KMS-11 (cell line): ENCODE measurements at regions not wholly inside any gene's neighbourhood (a gene's known extent, or its start where the extent isn't known, plus 50 kb on each side); places are given as distances from the start of the nearest gene placed in this dataset.

Source experiments
- H2AFZ ChIP-seq: fragments of 200-600 bp; sonication (generic); 2 replicates; pipeline ENCODE4 v1.6.1; 2016; ENCODE audit warnings: antibody characterized with exemption, mixed run types, low read depth
- H3K27ac ChIP-seq: fragments of 200-600 bp; sonication (generic); 2 replicates; pipeline ENCODE4 v1.6.1; 2016; ENCODE audit warnings: mild to moderate bottlenecking, mixed run types
- H3K27me3 ChIP-seq: fragments of 200-600 bp; sonication (generic); 2 replicates; pipeline ENCODE4 v1.6.1; 2017; ENCODE audit warnings: mild to moderate bottlenecking, low read depth, mixed run types, moderate library complexity; ENCODE audit not compliant: insufficient read depth
- H3K36me3 ChIP-seq: fragments of 200-600 bp; sonication (generic); 2 replicates; pipeline ENCODE4 v1.6.1; 2017; ENCODE audit warnings: mild to moderate bottlenecking, mixed run types; ENCODE audit not compliant: insufficient read depth
- H3K4me1 ChIP-seq: fragments of 200-600 bp; sonication (generic); 2 replicates; pipeline ENCODE4 v1.6.1; 2016; ENCODE audit warnings: mild to moderate bottlenecking, low read depth, mixed run types; ENCODE audit not compliant: poor library complexity, severe bottlenecking
- H3K4me2 ChIP-seq: fragments of 200-600 bp; sonication (generic); 2 replicates; pipeline ENCODE4 v1.7.0; 2016; ENCODE audit warnings: mild to moderate bottlenecking, mixed run types
- H3K4me3 ChIP-seq: fragments of 200-600 bp; sonication (generic); IDR thresholded peaks from 2 replicates; pipeline ENCODE4 v1.6.1; 2017; ENCODE audit warnings: low read depth, low read length, mixed read lengths; ENCODE audit not compliant: insufficient read depth
- H3K79me2 ChIP-seq: fragments of 200-600 bp; sonication (generic); 2 replicates; pipeline ENCODE4 v1.6.1; 2016; ENCODE audit warnings: low read depth, mixed run types; ENCODE audit not compliant: insufficient read depth
- H3K9ac ChIP-seq: fragments of 200-600 bp; sonication (generic); 2 replicates; pipeline ENCODE4 v1.6.1; 2016; ENCODE audit warnings: mild to moderate bottlenecking, mixed run types
- H4K20me1 ChIP-seq: fragments of 200-600 bp; sonication (generic); 2 replicates; pipeline ENCODE4 v1.6.1; 2016; ENCODE audit warnings: mild to moderate bottlenecking, mixed run types; ENCODE audit not compliant: insufficient read depth
- CTCF ChIP-seq: fragments of 200-600 bp; sonication (generic); conservative IDR thresholded peaks from 2 replicates; pipeline ENCODE4 v1.6.1; 2017; ENCODE audit warnings: low read depth, mild to moderate bottlenecking, antibody characterized with exemption, low read length, moderate library complexity, mixed read lengths

DNA sequence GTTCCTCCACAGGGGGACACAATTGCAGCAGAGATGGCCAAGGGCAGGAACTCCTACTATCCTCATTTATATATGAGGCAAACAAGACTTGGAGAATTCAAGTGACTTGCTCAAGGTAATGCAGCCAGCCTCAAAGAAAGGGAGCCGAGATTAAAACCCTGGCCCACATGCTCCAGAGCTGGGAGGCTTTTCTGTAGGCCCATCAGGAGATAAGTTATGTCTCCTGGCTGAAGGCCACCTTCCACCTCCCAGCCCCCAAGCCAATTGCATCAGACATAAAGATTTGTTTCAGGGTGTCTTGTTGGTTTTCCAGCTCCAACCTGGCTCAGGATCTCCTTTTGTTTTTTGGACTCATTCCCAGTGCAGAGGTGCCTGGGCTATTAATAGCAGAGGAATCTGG, 59.5 kb downstream of the SMIM38 start:
- Histone ChIP-seq H3K27me3 (peaks cover 16% of the 10 kb centered on the region), H3K36me3 (no peaks in the 10 kb centered on the region), H3K27ac (no peak overlapping the region), H4K20me1 (no peaks in the 10 kb centered on the region), H3K4me2 (no peak overlapping the region), H3K4me3 (no peak overlapping the region), H3K9ac (no peak overlapping the region), H3K4me1 (no peaks in the 10 kb centered on the region), H2AFZ (no peak overlapping the region), H3K79me2 (no peaks in the 10 kb centered on the region)
- TF ChIP-seq CTCF, result no peak

DNA sequence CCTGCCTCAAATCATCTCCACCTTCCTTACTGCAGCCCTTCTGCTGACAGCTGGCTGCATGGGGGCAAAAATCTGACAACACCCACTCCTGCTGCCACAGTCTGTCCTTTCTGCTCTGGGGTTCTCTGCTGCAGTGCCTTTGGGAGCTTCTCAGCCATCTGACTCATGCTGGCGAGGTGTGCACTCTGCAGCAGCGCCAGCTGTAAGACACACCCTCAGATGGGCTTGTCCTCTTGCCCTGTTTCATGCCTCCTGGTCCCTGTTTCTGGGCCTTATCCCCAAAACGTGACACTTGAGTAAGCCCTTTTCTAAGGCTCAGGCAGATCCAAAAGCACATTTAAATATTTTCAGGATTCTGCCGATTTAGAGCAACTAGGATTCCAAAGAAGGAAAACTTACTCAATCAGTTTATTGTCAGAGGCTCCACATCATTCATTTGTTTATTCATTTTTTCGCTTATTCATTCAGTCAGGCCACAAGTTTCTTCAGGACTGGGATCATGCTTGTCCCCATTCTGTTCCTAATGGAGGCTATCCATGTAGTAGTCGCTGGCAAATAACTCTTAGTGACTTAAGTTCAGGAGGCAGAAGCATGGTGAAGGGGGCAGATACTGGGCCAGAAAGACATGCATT, 60.2 kb downstream of the SMIM38 start:
- Histone ChIP-seq H2AFZ (no peak overlapping the region), H3K79me2 (no peaks in the 10 kb centered on the region), H3K27me3 (peaks cover 22% of the 10 kb centered on the region), H3K4me2 (no peak overlapping the region), H3K4me3 (no peak overlapping the region), H3K27ac (no peak overlapping the region), H3K9ac (no peak overlapping the region), H4K20me1 (no peaks in the 10 kb centered on the region), H3K36me3 (no peaks in the 10 kb centered on the region), H3K4me1 (no peaks in the 10 kb centered on the region)
- TF ChIP-seq CTCF, result no peak

DNA sequence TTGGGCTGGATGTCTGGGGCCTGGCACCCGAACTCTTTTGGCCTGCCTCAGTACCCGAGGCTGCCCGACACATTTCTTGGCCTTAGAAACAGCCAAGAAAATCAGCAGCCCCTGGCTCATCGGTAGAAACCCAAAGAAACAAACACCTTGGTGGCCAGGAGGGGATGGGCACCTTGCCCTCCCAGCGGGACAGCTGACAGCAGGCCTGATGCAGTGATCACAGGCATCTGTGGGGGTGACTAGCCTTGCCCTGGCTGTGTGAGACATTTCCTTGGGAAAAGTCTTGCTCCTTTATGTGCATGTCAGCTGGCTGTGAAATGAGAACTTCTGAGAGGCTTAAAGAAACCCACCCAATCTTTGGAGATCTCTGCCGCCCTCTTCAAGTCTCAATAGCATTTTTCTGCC, 60.9 kb downstream of the SMIM38 start:
- Histone ChIP-seq H3K9ac (no peak overlapping the region), H3K4me1 (no peaks in the 10 kb centered on the region), H3K4me2 (no peak overlapping the region), H2AFZ (no peak overlapping the region), H3K27ac (no peak overlapping the region), H3K79me2 (no peaks in the 10 kb centered on the region), H3K36me3 (no peaks in the 10 kb centered on the region), H4K20me1 (no peaks in the 10 kb centered on the region), H3K27me3 (peaks cover 25% of the 10 kb centered on the region), H3K4me3 (no peak overlapping the region)
- TF ChIP-seq CTCF, result no peak

- no peaks in the 10 kb centered on the region for H3K4me1 ChIP-seq
- no peak overlapping the region for H2AFZ ChIP-seq
- no peaks in the 10 kb centered on the region for H3K79me2 ChIP-seq
- no peaks in the 10 kb centered on the region for H4K20me1 ChIP-seq
- no peak overlapping the region for H3K27ac ChIP-seq
- H3K27me3 ChIP-seq, result peaks cover 32% of the 10 kb centered on the region
- TF ChIP-seq CTCF, result no peak
- no peak overlapping the region for H3K9ac ChIP-seq
- H3K4me3 ChIP-seq, result no peak overlapping the region
- H3K4me2 ChIP-seq, result no peak overlapping the region
- H3K36me3 ChIP-seq, result no peaks in the 10 kb centered on the region
These were observed 61.8 kb downstream of the SMIM38 start for GRCh38 chr11:69217276-69218105.
